GM12878 (cell line): ENCODE measurements at regions not wholly inside any gene's neighbourhood (a gene's known extent, or its start where the extent isn't known, plus 50 kb on each side); places are given as distances from the start of the nearest gene placed in this dataset.

Experiments used
- CHD2 ChIP-seq: IDR thresholded peaks from 2 replicates; pipeline ENCODE4 v1.6.1; 2011; ENCODE audit warnings: low read depth, low read length, improper control_type of control experiment, borderline replicate concordance
- JUNB ChIP-seq: IDR thresholded peaks from 2 replicates; pipeline ENCODE4 v1.6.1; 2016; ENCODE audit warnings: antibody characterized with exemption, mild to moderate bottlenecking
- KLF5 ChIP-seq: fragments of 450-650 bp; IDR thresholded peaks from 2 replicates; pipeline ENCODE4 v1.6.1; 2014; ENCODE audit warnings: mild to moderate bottlenecking; ENCODE audit not compliant: partially characterized antibody
- MXI1 ChIP-seq: fragments of 150-350 bp; IDR thresholded peaks from 2 replicates; pipeline ENCODE4 v1.6.1; 2011; ENCODE audit warnings: low read depth, mild to moderate bottlenecking, inconsistent platforms, low read length, improper control_type of control experiment
- NFIC ChIP-seq: IDR thresholded peaks from 2 replicates; pipeline ENCODE4 v1.6.1; 2012; ENCODE audit warnings: low read depth, mild to moderate bottlenecking, inconsistent platforms, low read length, moderate library complexity
- POLR2AphosphoS2 ChIP-seq: IDR thresholded peaks from 2 replicates; pipeline ENCODE4 v1.6.1; 2011; ENCODE audit warnings: low read depth, mild to moderate bottlenecking, low read length, improper control_type of control experiment, moderate library complexity
- POU2F2 ChIP-seq: IDR thresholded peaks from 3 replicates; pipeline ENCODE4 v1.6.1; 2011; ENCODE audit warnings: low read depth, mild to moderate bottlenecking, low read length, borderline replicate concordance
- RCOR1 ChIP-seq: conservative IDR thresholded peaks from 2 replicates; pipeline ENCODE4 v1.6.1; 2012; ENCODE audit warnings: low read depth, low read length, improper control_type of control experiment
- TCF7 ChIP-seq: IDR thresholded peaks from 2 replicates; pipeline ENCODE4 v1.6.1; 2014; ENCODE audit warnings: antibody characterized with exemption, borderline replicate concordance
- TF ChIP-seq, protein P1 (sequence below): fragments of 450-650 bp; IDR thresholded peaks from 2 replicates; pipeline ENCODE4 v1.6.1; 2017; ENCODE audit warnings: low read depth, mild to moderate bottlenecking, moderate library complexity
- TF ChIP-seq, protein P2 (sequence below): IDR thresholded peaks from 2 replicates; pipeline ENCODE4 v1.6.1; 2011; ENCODE audit warnings: low read depth, low read length, improper control_type of control experiment, borderline replicate concordance

DNA sequence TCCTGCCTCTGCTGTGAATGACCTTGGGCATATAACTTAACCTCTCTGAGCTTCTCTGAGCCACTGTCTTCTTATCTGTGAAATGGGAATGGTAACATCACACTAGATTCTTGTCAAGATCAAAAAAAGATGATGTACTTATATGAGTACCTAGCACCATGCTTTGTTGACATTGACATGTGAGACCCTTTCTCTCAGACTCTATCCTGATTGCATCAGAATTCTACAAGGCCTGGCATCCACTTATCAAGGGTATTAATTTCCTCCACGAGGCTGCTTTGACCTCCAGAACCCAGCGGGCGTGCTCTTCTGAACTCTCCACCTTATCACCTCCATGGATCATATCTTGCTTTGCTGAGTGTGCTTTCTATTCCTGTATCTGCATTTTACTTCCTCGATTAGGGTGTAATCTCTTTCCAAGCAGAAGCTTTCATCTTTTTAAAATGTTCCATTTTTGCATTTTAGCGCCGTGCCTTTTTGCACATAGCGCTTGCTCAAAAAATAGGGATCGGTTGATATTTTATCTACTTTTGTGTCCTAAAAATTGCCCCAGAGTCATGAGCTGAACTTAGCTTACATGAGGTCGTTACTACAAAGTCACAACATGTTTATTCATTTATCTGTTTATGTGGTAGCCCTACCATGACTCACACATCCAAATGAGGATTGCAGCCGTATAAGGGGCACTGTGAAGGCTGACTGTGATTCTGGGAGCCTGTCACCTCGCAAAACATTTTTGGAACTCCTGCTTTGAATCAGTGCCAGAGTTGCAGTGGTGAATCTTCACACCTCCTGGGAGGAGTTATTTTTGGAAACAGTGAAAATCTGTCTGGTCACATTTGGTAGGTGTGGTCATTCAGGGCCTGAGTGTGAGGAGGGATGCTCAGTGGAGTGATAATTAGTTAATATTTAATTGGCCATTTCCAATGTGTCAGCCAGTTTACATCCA is 63.2 kb downstream of the IER5 start (continued):
- TF ChIP-seq CHD2 (0 out of 2 replicates have a peak, but pooled peaks have one; percentile 37), MXI1 (no peak), RCOR1 (no peak), TCF7 (no peak), POLR2AphosphoS2 (no peak), NFIC (peak; percentile 63), JUNB (peak; percentile 56), KLF5 (no peak), POU2F2 (no peak)
- TF ChIP-seq, protein P1, sequence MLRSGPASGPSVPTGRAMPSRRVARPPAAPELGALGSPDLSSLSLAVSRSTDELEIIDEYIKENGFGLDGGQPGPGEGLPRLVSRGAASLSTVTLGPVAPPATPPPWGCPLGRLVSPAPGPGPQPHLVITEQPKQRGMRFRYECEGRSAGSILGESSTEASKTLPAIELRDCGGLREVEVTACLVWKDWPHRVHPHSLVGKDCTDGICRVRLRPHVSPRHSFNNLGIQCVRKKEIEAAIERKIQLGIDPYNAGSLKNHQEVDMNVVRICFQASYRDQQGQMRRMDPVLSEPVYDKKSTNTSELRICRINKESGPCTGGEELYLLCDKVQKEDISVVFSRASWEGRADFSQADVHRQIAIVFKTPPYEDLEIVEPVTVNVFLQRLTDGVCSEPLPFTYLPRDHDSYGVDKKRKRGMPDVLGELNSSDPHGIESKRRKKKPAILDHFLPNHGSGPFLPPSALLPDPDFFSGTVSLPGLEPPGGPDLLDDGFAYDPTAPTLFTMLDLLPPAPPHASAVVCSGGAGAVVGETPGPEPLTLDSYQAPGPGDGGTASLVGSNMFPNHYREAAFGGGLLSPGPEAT = peak; percentile 79; the same call in 1 of the 2 replicates
- TF ChIP-seq, protein P2, sequence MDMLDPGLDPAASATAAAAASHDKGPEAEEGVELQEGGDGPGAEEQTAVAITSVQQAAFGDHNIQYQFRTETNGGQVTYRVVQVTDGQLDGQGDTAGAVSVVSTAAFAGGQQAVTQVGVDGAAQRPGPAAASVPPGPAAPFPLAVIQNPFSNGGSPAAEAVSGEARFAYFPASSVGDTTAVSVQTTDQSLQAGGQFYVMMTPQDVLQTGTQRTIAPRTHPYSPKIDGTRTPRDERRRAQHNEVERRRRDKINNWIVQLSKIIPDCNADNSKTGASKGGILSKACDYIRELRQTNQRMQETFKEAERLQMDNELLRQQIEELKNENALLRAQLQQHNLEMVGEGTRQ = no peak
